ENCODE measurements at regions not wholly inside any gene's neighbourhood (a gene's known extent, or its start where the extent isn't known, plus 50 kb on each side); places are given as distances from the start of the nearest gene placed in this dataset.
A peak's percentile ranks its signal among the peaks of the same experiment; 100 is the strongest.

DNA sequence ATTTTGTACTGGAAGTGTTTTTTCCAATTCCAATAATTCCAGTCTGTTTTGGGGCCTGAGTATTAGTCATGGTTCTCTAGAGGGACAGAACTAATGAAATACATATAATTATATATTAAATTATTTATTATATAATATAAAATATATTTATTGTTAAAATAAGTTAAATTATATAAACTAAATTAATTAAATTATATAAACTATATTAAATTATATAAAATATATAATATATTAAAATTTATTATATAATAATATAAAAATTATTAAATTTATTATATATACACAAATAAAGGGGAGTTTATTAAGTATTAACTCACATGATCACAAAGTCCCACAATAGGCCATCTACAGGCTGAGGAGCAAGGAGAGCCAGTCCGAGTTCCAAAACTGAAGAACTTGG is 253.4 kb upstream of the NETO1 start:
- H3K9me3 Mint-ChIP-seq (ENCODE audit: unreplicated experiment), result no peaks in the 10 kb centered on the region
- no peaks in the 10 kb centered on the region for H3K27me3 Mint-ChIP-seq (ENCODE audit: insufficient read depth, unreplicated experiment)
- no TSS peak for BruUV-seq (replicated peaks)
- H3K4me1 Mint-ChIP-seq (ENCODE audit: insufficient read depth, unreplicated experiment), result peaks cover 12% of the 10 kb centered on the region
- H3K27ac Mint-ChIP-seq (ENCODE audit: low read depth, unreplicated experiment), result no peak overlapping the region
- TF ChIP-seq CTCF (IDR thresholded peaks at IDR 0.05; ENCODE audit: unreplicated experiment), result no peak
- intact Hi-C loops (cut with micrococcal nuclease), result no loop called here
- H3K4me3 Mint-ChIP-seq (ENCODE audit: unreplicated experiment), result no peak overlapping the region
- CTCF ChIA-PET, result no interaction called here
- no peaks in the 10 kb centered on the region for H3K36me3 Mint-ChIP-seq (ENCODE audit: insufficient read depth, unreplicated experiment)
- POLR2A ChIA-PET, result no interaction called here
- no peak for DNase-seq (ENCODE audit: unreplicated experiment)

GRCh38 chr18:73120626-73121025 is 252.8 kb upstream of the NETO1 start:
- H3K27ac Mint-ChIP-seq (ENCODE audit: low read depth, unreplicated experiment), result no peak overlapping the region
- no peaks in the 10 kb centered on the region for H3K27me3 Mint-ChIP-seq (ENCODE audit: insufficient read depth, unreplicated experiment)
- CTCF ChIA-PET, result interaction anchor here (0.8 kb wide), 2 partner anchors 298 to 1375 kb away, joined by 3 to 7 read pairs; no protein-coding TSS in a partner anchor
- intact Hi-C loops (cut with micrococcal nuclease), result no loop called here
- H3K9me3 Mint-ChIP-seq (ENCODE audit: unreplicated experiment), result no peaks in the 10 kb centered on the region
- no peak overlapping the region for H3K4me3 Mint-ChIP-seq (ENCODE audit: unreplicated experiment)
- TF ChIP-seq CTCF (IDR thresholded peaks at IDR 0.05; ENCODE audit: unreplicated experiment), result no peak
- no TSS peak for BruUV-seq (replicated peaks)
- no peaks in the 10 kb centered on the region for H3K36me3 Mint-ChIP-seq (ENCODE audit: insufficient read depth, unreplicated experiment)
- H3K4me1 Mint-ChIP-seq (ENCODE audit: insufficient read depth, unreplicated experiment), result peaks cover 12% of the 10 kb centered on the region
- no peak for DNase-seq (ENCODE audit: unreplicated experiment)
- POLR2A ChIA-PET, result no interaction called here

- no peak for DNase-seq (ENCODE audit: unreplicated experiment)
- TF ChIP-seq CTCF (IDR thresholded peaks at IDR 0.05; ENCODE audit: unreplicated experiment), result no peak
- ChIA-PET POLR2A (no interaction called here), CTCF (no interaction called here)
- H3K4me1 Mint-ChIP-seq (ENCODE audit: insufficient read depth, unreplicated experiment), result peaks cover 12% of the 10 kb centered on the region
- H3K36me3 Mint-ChIP-seq (ENCODE audit: insufficient read depth, unreplicated experiment), result no peaks in the 10 kb centered on the region
- H3K4me3 Mint-ChIP-seq (ENCODE audit: unreplicated experiment), result no peak overlapping the region
- H3K27ac Mint-ChIP-seq (ENCODE audit: low read depth, unreplicated experiment), result no peak overlapping the region
- no peaks in the 10 kb centered on the region for H3K27me3 Mint-ChIP-seq (ENCODE audit: insufficient read depth, unreplicated experiment)
- BruUV-seq (replicated peaks), result no TSS peak
- H3K9me3 Mint-ChIP-seq (ENCODE audit: unreplicated experiment), result no peaks in the 10 kb centered on the region
- intact Hi-C loops (cut with micrococcal nuclease), result no loop called here
Measured at GRCh38 chr18:73119574-73119973, 251.8 kb upstream of the NETO1 start.

DNA sequence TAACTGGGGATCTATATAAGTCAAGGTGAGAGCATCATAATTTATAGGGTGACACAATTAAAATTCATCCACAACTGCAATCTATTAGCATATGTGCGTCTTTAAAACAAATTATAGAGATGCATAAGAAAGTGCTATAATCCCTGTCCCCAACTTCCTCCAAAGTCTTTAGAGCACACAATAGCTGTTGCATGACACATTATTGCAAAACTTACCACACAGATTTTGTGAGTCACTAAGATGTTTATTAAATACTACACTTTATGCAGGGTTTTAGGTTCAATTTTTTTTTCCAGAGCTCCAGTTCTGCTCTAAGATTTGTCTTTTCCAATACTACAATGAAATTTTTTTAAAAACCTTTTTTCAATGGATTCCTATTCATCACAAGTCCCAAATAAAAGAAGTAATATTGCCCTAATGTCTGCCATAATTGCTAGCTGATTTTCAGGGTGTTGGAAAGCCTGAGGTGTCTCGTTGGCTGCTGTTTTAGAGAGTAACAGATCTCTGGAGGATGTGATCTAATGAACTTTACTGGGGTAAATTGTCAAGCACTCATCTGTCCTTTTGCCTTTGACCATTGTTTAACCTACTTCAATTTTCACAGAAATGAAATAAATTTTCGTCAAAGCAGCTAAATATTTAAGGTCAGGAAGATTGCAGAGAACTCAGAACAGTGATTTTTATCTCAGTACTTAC is 250.5 kb upstream of the NETO1 start:
- H3K27ac Mint-ChIP-seq (ENCODE audit: low read depth, unreplicated experiment), result peak overlapping the region; percentile 42
- ChIA-PET CTCF (interaction anchor here (0.7 to 1.0 kb wide), 2 partner anchors 32 to 724 kb away, joined by 3 to 5 read pairs; no protein-coding TSS in a partner anchor), POLR2A (no interaction called here)
- peak; percentile 73 for DNase-seq (ENCODE audit: unreplicated experiment)
- no peaks in the 10 kb centered on the region for H3K36me3 Mint-ChIP-seq (ENCODE audit: insufficient read depth, unreplicated experiment)
- H3K4me3 Mint-ChIP-seq (ENCODE audit: unreplicated experiment), result no peak overlapping the region
- intact Hi-C loops (cut with micrococcal nuclease), result no loop called here
- H3K4me1 Mint-ChIP-seq (ENCODE audit: insufficient read depth, unreplicated experiment), result peaks cover 12% of the 10 kb centered on the region
- no peaks in the 10 kb centered on the region for H3K9me3 Mint-ChIP-seq (ENCODE audit: unreplicated experiment)
- TF ChIP-seq CTCF (IDR thresholded peaks at IDR 0.05; ENCODE audit: unreplicated experiment), result no peak
- no peaks in the 10 kb centered on the region for H3K27me3 Mint-ChIP-seq (ENCODE audit: insufficient read depth, unreplicated experiment)
- no TSS peak for BruUV-seq (replicated peaks)

All from MCF 10A (cell line).